Adrenal gland (tissue), 9 donors: ENCODE measurements at regions not wholly inside any gene's neighbourhood (a gene's known extent, or its start where the extent isn't known, plus 50 kb on each side); places are given as distances from the start of the nearest gene placed in this dataset.

Experiments used
- DNase-seq, 7 donors: peaks; one replicate each; pipeline ENCODE4 v3.0.0-alpha.2; 2019 to 2020
- H3K27ac ChIP-seq, 5 donors: fragments of 200-600 bp; sonication (generic) in 4 of 5; 1 replicate in 3 of 5; 2 replicates in 2 of 5; pipeline versions ENCODE4 v1.5.1 to v1.8.0; 2016 to 2020; ENCODE audit warnings: mild to moderate bottlenecking in 1 of 5
- H3K27me3 ChIP-seq: fragments of 200-600 bp; 2 replicates; pipeline ENCODE4 v1.8.0; 2021
- H3K36me3 ChIP-seq, 2 donors: fragments of 200-600 bp; replicated peaks in 1 of 2; 1 replicate in 1 of 2; 2 replicates in 1 of 2; pipeline versions ENCODE4 v1.5.1 to v1.8.0; 2018 to 2022
- H3K4me1 ChIP-seq, 2 donors: fragments of 200-600 bp; replicated peaks in 1 of 2; 1 replicate in 1 of 2; 2 replicates in 1 of 2; pipeline versions ENCODE4 v1.5.1 to v1.8.0; 2018 to 2021
- H3K4me3 ChIP-seq, 4 donors: fragments of 200-600 bp; sonication (generic) in 3 of 4; one replicate each; pipeline ENCODE4 v1.5.1; 2016 to 2018
- H3K9me3 ChIP-seq, 3 donors: fragments of 200-600 bp; sonication (generic) in 1 of 3; replicated peaks in 1 of 3; 1 replicate in 2 of 3; 2 replicates in 1 of 3; pipeline versions ENCODE4 v1.5.1 to v1.8.0; 2016 to 2021
- POLR2A ChIP-seq, 2 donors: fragments of 450-650 bp; IDR thresholded peaks; one replicate each; pipeline ENCODE4 v1.6.1; 2017; ENCODE audit warnings: antibody characterized with exemption in 2 of 2, mild to moderate bottlenecking in 2 of 2, moderate library complexity in 1 of 2
- whole genome bisulfite sequencing, 4 donors: extraction: QIAGEN DNeasy Blood & Tissue Kit in 2 of 4; methylation state at CpG; one replicate each; pipeline versions ENCODE4 v1.1.5 to v1.1.7; 2013 to 2017; 5-methylcytosine and 5-hydroxymethylcytosine counted together
- intact Hi-C, 2 donors: fragments of 100-400 bp; cut with DNase I; formaldehyde crosslinking; loops; one replicate each; pipeline versions ENCODE4 v1.14.1 to v1.15.0; 2022 to 2023
- TF ChIP-seq, protein P1 (sequence below), 6 experiments: fragments of 450-650 bp in 4 of 6; fragments of 200-600 bp in 2 of 6; sonication (generic) in 1 of 6; IDR thresholded peaks; 1 replicate in 5 of 6; 2 replicates in 1 of 6; pipeline versions ENCODE4 v1.5.1 to v1.8.0; 2016 to 2021; ENCODE audit warnings: antibody characterized with exemption in 6 of 6, mild to moderate bottlenecking in 2 of 6, moderate library complexity in 1 of 6
- donor health status: healthy with polysubstance abuse.
- donor health status: Bipolar disorder and iron deficiency.
- donor health status: DM: yes; HTN: yes; CAD: no.
- donor health status: DM: no; HTN: no; CAD: no.
- donor health status: DM: no; HTN: no; CAD: no.

- Histone ChIP-seq H3K4me3 (no peak overlapping the region), H3K9me3 (no peaks in the 10 kb centered on the region), H3K27ac (no peak overlapping the region), H3K4me1 (no peaks in the 10 kb centered on the region), H3K36me3 (no peaks in the 10 kb centered on the region), H3K27me3 (no peaks in the 10 kb centered on the region)
- no peak for DNase-seq
- TF ChIP-seq POLR2A (IDR thresholded peaks at IDR 0.05) = no peak
- TF ChIP-seq, protein P1, sequence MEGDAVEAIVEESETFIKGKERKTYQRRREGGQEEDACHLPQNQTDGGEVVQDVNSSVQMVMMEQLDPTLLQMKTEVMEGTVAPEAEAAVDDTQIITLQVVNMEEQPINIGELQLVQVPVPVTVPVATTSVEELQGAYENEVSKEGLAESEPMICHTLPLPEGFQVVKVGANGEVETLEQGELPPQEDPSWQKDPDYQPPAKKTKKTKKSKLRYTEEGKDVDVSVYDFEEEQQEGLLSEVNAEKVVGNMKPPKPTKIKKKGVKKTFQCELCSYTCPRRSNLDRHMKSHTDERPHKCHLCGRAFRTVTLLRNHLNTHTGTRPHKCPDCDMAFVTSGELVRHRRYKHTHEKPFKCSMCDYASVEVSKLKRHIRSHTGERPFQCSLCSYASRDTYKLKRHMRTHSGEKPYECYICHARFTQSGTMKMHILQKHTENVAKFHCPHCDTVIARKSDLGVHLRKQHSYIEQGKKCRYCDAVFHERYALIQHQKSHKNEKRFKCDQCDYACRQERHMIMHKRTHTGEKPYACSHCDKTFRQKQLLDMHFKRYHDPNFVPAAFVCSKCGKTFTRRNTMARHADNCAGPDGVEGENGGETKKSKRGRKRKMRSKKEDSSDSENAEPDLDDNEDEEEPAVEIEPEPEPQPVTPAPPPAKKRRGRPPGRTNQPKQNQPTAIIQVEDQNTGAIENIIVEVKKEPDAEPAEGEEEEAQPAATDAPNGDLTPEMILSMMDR (IDR thresholded peaks at IDR 0.05) = no peak
- intact Hi-C loops = no loop called here
These were observed 486.6 kb upstream of the CDH11 start for GRCh38 chr16:65608455-65608854.

GRCh38 chr16:65604771-65605170 lies 482.9 kb upstream of the CDH11 start:
- Histone ChIP-seq H3K4me1 (no peaks in the 10 kb centered on the region), H3K27me3 (no peaks in the 10 kb centered on the region)
- WGBS, 4 donors = 85 to 89% (median 86%) methylated on average over 3 of the region's 3 CpGs

DNA sequence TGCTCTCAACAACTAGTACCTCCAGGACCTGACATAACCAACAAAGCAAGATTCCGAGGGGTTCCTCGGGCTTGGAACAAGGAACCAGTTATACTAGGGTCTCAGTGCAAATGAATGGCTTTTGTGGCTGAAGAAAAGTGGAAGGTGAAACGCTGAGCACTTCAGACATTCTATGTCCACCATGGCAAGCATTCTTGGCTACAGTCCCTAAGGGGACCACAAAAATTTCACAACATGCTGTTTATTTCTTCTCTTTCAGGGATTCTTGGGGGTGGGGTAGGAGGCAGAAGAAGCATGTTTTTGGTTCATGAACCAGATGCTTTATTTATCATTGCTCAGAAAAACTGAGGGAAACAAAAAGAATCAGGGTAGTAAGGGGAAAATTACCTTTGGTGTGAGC lies 479.9 kb upstream of the CDH11 start:
- no peak for DNase-seq
- Histone ChIP-seq H3K4me1 (no peaks in the 10 kb centered on the region), H3K27me3 (no peaks in the 10 kb centered on the region), H3K36me3 (no peaks in the 10 kb centered on the region), H3K4me3 (no peak overlapping the region), H3K27ac (no peak overlapping the region), H3K9me3 (no peaks in the 10 kb centered on the region)
- TF ChIP-seq, protein P1 (IDR thresholded peaks at IDR 0.05) = no peak
- TF ChIP-seq POLR2A (IDR thresholded peaks at IDR 0.05) = no peak
- WGBS, 4 donors = 80 to 90% (median 81%) methylated on average over 3 of the region's 3 CpGs
- intact Hi-C loops = no loop called here

More at GRCh38 chr16:65604771-65605170, 482.9 kb upstream of the CDH11 start:
- no peak overlapping the region for H3K4me3 ChIP-seq
- TF ChIP-seq POLR2A (IDR thresholded peaks at IDR 0.05) = no peak
- TF ChIP-seq, protein P1 (IDR thresholded peaks at IDR 0.05) = no peak
- DNase-seq = no peak
- intact Hi-C loops = no loop called here
- H3K9me3 ChIP-seq = no peaks in the 10 kb centered on the region
- no peak overlapping the region for H3K27ac ChIP-seq
- no peaks in the 10 kb centered on the region for H3K36me3 ChIP-seq

DNA sequence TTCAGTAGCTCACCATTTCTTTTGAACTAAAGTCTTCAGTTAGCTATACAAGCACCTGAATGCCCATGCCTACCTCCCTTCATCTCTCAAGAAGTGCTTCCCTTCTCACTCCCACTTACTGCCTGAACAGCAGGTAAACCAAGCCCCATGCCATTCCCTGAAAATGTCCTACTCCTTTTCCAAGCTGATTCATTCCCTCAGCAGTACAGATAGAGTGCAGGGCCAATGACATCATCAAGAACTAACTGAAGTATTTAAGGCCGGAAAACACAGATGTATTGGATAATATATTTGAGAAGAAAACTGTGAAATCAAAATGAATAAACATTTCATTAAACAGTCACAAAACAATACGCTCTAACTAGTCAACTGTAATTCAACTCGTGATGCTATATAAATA lies 478.8 kb upstream of the CDH11 start:
- intact Hi-C loops = no loop called here
- H3K27me3 ChIP-seq = no peaks in the 10 kb centered on the region
- no peak overlapping the region for H3K4me3 ChIP-seq
- H3K27ac ChIP-seq = no peak overlapping the region
- no peaks in the 10 kb centered on the region for H3K9me3 ChIP-seq
- TF ChIP-seq POLR2A (IDR thresholded peaks at IDR 0.05) = no peak
- TF ChIP-seq, protein P1 (IDR thresholded peaks at IDR 0.05) = no peak
- no peaks in the 10 kb centered on the region for H3K4me1 ChIP-seq
- no peaks in the 10 kb centered on the region for H3K36me3 ChIP-seq
- DNase-seq = no peak
- WGBS, 4 donors = 82 to 90% (median 89%) methylated on average over 3 of the region's 3 CpGs
